Occipital lobe (tissue), 1 donor: ENCODE measurements at regions not wholly inside any gene's neighbourhood (a gene's known extent, or its start where the extent isn't known, plus 50 kb on each side); places are given as distances from the start of the nearest gene placed in this dataset.
"Not testable (repeated sequence)": the region's sequence is repeated elsewhere in the genome, so short reads cannot be mapped to it uniquely, and the experiment has no call there.

Experiments used
- DNase-seq: peaks from one replicate; lab custom pipeline; 2025; lab: John Stamatoyannopoulos, UW

- no peak for DNase-seq
Observed at GRCh38 chr16:22675745-22676540, 138.0 kb upstream of the HS3ST2 start.

- DNase-seq, result no peak
Observed at GRCh38 chr16:22677024-22677830, 136.7 kb upstream of the HS3ST2 start.

GRCh38 chr16:22678311-22678710 is 135.7 kb upstream of the HS3ST2 start:
- DNase-seq, result no peak

- DNase-seq, result no peak
Observed at GRCh38 chr16:22681554-22682291, 132.2 kb upstream of the HS3ST2 start.

GRCh38 chr16:22683258-22683657 is 130.7 kb upstream of the HS3ST2 start:
- DNase-seq, result no peak

GRCh38 chr16:22683730-22684573 is 130.0 kb upstream of the HS3ST2 start:
- DNase-seq, result no peak

GRCh38 chr16:22684574-22685458 is 129.1 kb upstream of the HS3ST2 start:
- no peak for DNase-seq

- DNase-seq, result no peak
Observed at GRCh38 chr16:22685459-22685830, 128.5 kb upstream of the HS3ST2 start.

- DNase-seq, result no peak
Observed at GRCh38 chr16:22687031-22687530, 126.9 kb upstream of the HS3ST2 start.

GRCh38 chr16:22688463-22688862 is 125.5 kb upstream of the HS3ST2 start:
- no peak for DNase-seq

GRCh38 chr16:22688930-22689329 is 125.0 kb upstream of the HS3ST2 start:
- DNase-seq, result no peak

GRCh38 chr16:22691335-22691734 is 122.6 kb upstream of the HS3ST2 start:
- DNase-seq, result no peak

GRCh38 chr16:22692034-22692433 is 121.9 kb upstream of the HS3ST2 start:
- no peak for DNase-seq

GRCh38 chr16:22692916-22693637 is 120.9 kb upstream of the HS3ST2 start:
- no peak for DNase-seq

- DNase-seq, result no peak
Observed at GRCh38 chr16:22693638-22694340, 120.2 kb upstream of the HS3ST2 start.

- no peak for DNase-seq
Observed at GRCh38 chr16:22694887-22695382, 119.0 kb upstream of the HS3ST2 start.

GRCh38 chr16:22695773-22696172 is 118.2 kb upstream of the HS3ST2 start:
- not testable (repeated sequence) for DNase-seq

GRCh38 chr16:22699356-22699755 is 114.6 kb upstream of the HS3ST2 start:
- DNase-seq, result no peak
